Keratinocyte (primary cell): ENCODE measurements at regions not wholly inside any gene's neighbourhood (a gene's known extent, or its start where the extent isn't known, plus 50 kb on each side); places are given as distances from the start of the nearest gene placed in this dataset.

Source experiments
- DNase-seq: peaks from one replicate; pipeline ENCODE4 v3.0.0-alpha.2; 2011; ENCODE audit warnings: low read depth, missing footprints, low spot score
- FAIRE-seq: peaks from 2 replicates; lab custom pipeline; 2011; peaks lifted over from hg19 to GRCh38; lab: Jason Lieb, UNC
- H2AFZ ChIP-seq: 2 replicates; pipeline ENCODE4 v1.6.0; 2012; ENCODE audit warnings: low read length, control low read depth, inconsistent platforms; ENCODE audit not compliant: control insufficient read depth
- H3K27ac ChIP-seq: 2 replicates; pipeline ENCODE4 v1.5.1; 2011; ENCODE audit warnings: low read length; ENCODE audit not compliant: control insufficient read depth, insufficient read depth
- H3K27me3 ChIP-seq: 3 replicates; pipeline ENCODE4 v1.6.0; 2011; ENCODE audit warnings: low read length; ENCODE audit not compliant: control insufficient read depth, insufficient read depth; ENCODE audit errors: extremely low read depth
- H3K36me3 ChIP-seq, 2 experiments: 2 replicates in 1 of 2; 3 replicates in 1 of 2; pipeline ENCODE4 v1.5.1; 2011; ENCODE audit warnings: low read length in 2 of 2, mild to moderate bottlenecking in 1 of 2; ENCODE audit not compliant: control insufficient read depth in 2 of 2, insufficient read depth in 2 of 2; ENCODE audit errors: extremely low read depth in 1 of 2
- H3K4me1 ChIP-seq: 3 replicates; pipeline ENCODE4 v1.5.1; 2011; ENCODE audit warnings: low read length; ENCODE audit not compliant: control insufficient read depth, insufficient read depth; ENCODE audit errors: extremely low read depth
- H3K4me2 ChIP-seq: 3 replicates; pipeline ENCODE4 v1.6.0; 2011; ENCODE audit warnings: low read depth, low read length; ENCODE audit not compliant: control insufficient read depth, insufficient read depth; ENCODE audit errors: extremely low read depth
- H3K4me3 ChIP-seq, 3 experiments: fragments of 200-600 bp in 1 of 3; sonication (generic) in 1 of 3; 2 replicates in 2 of 3; 3 replicates in 1 of 3; pipeline ENCODE4 v1.5.1; 2011 to 2016; ENCODE audit warnings: low read length in 3 of 3, mild to moderate bottlenecking in 3 of 3, control low read depth in 2 of 3, inconsistent platforms in 1 of 3, low read depth in 1 of 3, mixed read lengths in 1 of 3, mixed run types in 1 of 3, moderate library complexity in 1 of 3; ENCODE audit not compliant: control insufficient read depth in 2 of 3, insufficient read depth in 2 of 3; ENCODE audit errors: extremely low read depth in 1 of 3
- H3K79me2 ChIP-seq: 2 replicates; pipeline ENCODE4 v1.6.0; 2012; ENCODE audit warnings: low read length; ENCODE audit not compliant: control insufficient read depth, insufficient read depth
- H3K9ac ChIP-seq: 3 replicates; pipeline ENCODE4 v1.6.0; 2011; ENCODE audit warnings: low read length; ENCODE audit not compliant: control insufficient read depth, insufficient read depth; ENCODE audit errors: extremely low read depth
- H3K9me1 ChIP-seq: 3 replicates; pipeline ENCODE4 v1.6.0; 2011; ENCODE audit warnings: low read length; ENCODE audit not compliant: control insufficient read depth, insufficient read depth; ENCODE audit errors: extremely low read depth
- H3K9me3 ChIP-seq: 2 replicates; pipeline ENCODE4 v1.5.1; 2012; ENCODE audit warnings: low read depth, low read length; ENCODE audit not compliant: control insufficient read depth
- H4K20me1 ChIP-seq: 3 replicates; pipeline ENCODE4 v1.6.0; 2011; ENCODE audit warnings: low read length; ENCODE audit not compliant: control insufficient read depth, insufficient read depth; ENCODE audit errors: extremely low read depth
- CTCF ChIP-seq, 3 experiments: IDR thresholded peaks in 1 of 3; conservative IDR thresholded peaks in 1 of 3; optimal IDR thresholded peaks in 1 of 3; 2 replicates in 2 of 3; 3 replicates in 1 of 3; pipeline versions ENCODE3 to v1.5.1; 2011; ENCODE audit warnings: low read length in 3 of 3, mild to moderate bottlenecking in 3 of 3, moderate library complexity in 2 of 3, control low read depth in 1 of 3, inconsistent platforms in 1 of 3; ENCODE audit not compliant: insufficient read depth in 2 of 3; ENCODE audit errors: extremely low read depth in 1 of 3
- EZH2 ChIP-seq: IDR thresholded peaks from one replicate; pipeline ENCODE4 v1.6.1; 2012; ENCODE audit warnings: inconsistent platforms, mild to moderate bottlenecking, low read length, moderate library complexity
- dilution Hi-C: fragments of 300-500 bp; cut with MboI; formaldehyde crosslinking; loops from one replicate; pipeline ENCODE4 v1.7.0; 2020; ENCODE audit warnings: low sequenced_read_pairs; ENCODE audit not compliant: extremely low pct_ligation_motif_present

GRCh38 chr3:106083854-106084253 is 215.0 kb upstream of the CBLB start:
- FAIRE-seq (no peak), DNase-seq (no peak)
- dilution Hi-C loops, result no loop called here
- Histone ChIP-seq H3K79me2 (no peaks in the 10 kb centered on the region), H3K9ac (no peak overlapping the region), H2AFZ (no peak overlapping the region), H3K4me3 (no peak overlapping the region), H3K9me1 (no peaks in the 10 kb centered on the region), H3K27me3 (no peaks in the 10 kb centered on the region), H3K4me1 (no peaks in the 10 kb centered on the region), H3K4me2 (no peak overlapping the region), H3K27ac (no peak overlapping the region), H3K9me3 (no peaks in the 10 kb centered on the region), H3K36me3 (no peaks in the 10 kb centered on the region), H4K20me1 (no peaks in the 10 kb centered on the region)
- TF ChIP-seq EZH2, result no peak
- TF ChIP-seq CTCF (optimal IDR thresholded peaks at IDR 0.05 in 1 of 3, IDR thresholded peaks at IDR 0.05 in 1 of 3, conservative IDR thresholded peaks at IDR 0.05 in 1 of 3; ENCODE audit: extremely low read depth in 1 of 3, insufficient read depth in 2 of 3, low read length in 3 of 3), result no peak

- no peak overlapping the region for H3K27ac ChIP-seq
- no peak overlapping the region for H2AFZ ChIP-seq
- DNase-seq (no peak), FAIRE-seq (no peak)
- TF ChIP-seq EZH2, result no peak
- TF ChIP-seq CTCF (optimal IDR thresholded peaks at IDR 0.05 in 1 of 3, IDR thresholded peaks at IDR 0.05 in 1 of 3, conservative IDR thresholded peaks at IDR 0.05 in 1 of 3; ENCODE audit: extremely low read depth in 1 of 3, insufficient read depth in 2 of 3, low read length in 3 of 3), result no peak
- H3K9ac ChIP-seq, result no peak overlapping the region
- H3K9me3 ChIP-seq, result no peaks in the 10 kb centered on the region
- no peaks in the 10 kb centered on the region for H3K4me1 ChIP-seq
- no peaks in the 10 kb centered on the region for H3K27me3 ChIP-seq
- no peaks in the 10 kb centered on the region for H3K36me3 ChIP-seq
- H3K4me3 ChIP-seq, result no peak overlapping the region
- no peaks in the 10 kb centered on the region for H4K20me1 ChIP-seq
- H3K79me2 ChIP-seq, result no peaks in the 10 kb centered on the region
- H3K4me2 ChIP-seq, result no peak overlapping the region
- dilution Hi-C loops, result no loop called here
- no peaks in the 10 kb centered on the region for H3K9me1 ChIP-seq
Observed at GRCh38 chr3:106086038-106086437, 217.2 kb upstream of the CBLB start.
